CD14-positive monocyte (primary cell): ENCODE measurements at regions not wholly inside any gene's neighbourhood (a gene's known extent, or its start where the extent isn't known, plus 50 kb on each side); places are given as distances from the start of the nearest gene placed in this dataset.

Experiments used
- DNase-seq, 3 donors: peaks; one replicate each; pipeline ENCODE4 v3.0.0-alpha.2; 2011 to 2022
- H2AFZ ChIP-seq: 2 replicates; pipeline ENCODE4 v1.6.0; 2012; ENCODE audit warnings: mild to moderate bottlenecking, low read depth, low read length, inconsistent platforms; ENCODE audit not compliant: insufficient read depth, poor library complexity, severe bottlenecking
- H3K27ac ChIP-seq, 2 donors: 1 replicate in 1 of 2; 2 replicates in 1 of 2; pipeline ENCODE4 v1.5.1; 2012 to 2013; ENCODE audit warnings: low read length in 2 of 2, control low read depth in 1 of 2, inconsistent platforms in 1 of 2, low read depth in 1 of 2, mild to moderate bottlenecking in 1 of 2
- H3K27me3 ChIP-seq, 2 donors: one replicate each; pipeline versions ENCODE4 v1.6.0 to v1.6.1; 2011 to 2013; ENCODE audit warnings: low read length in 2 of 2; ENCODE audit not compliant: control insufficient read depth in 2 of 2, insufficient read depth in 2 of 2
- H3K36me3 ChIP-seq, 2 donors: replicated peaks in 1 of 2; 1 replicate in 1 of 2; 2 replicates in 1 of 2; pipeline versions ENCODE4 v1.5.1 to v1.6.1; 2012 to 2013; ENCODE audit warnings: low read length in 2 of 2, control low read depth in 1 of 2, inconsistent platforms in 1 of 2, mild to moderate bottlenecking in 1 of 2; ENCODE audit not compliant: insufficient read depth in 2 of 2, control insufficient read depth in 1 of 2
- H3K4me1 ChIP-seq, 2 donors: 1 replicate in 1 of 2; 2 replicates in 1 of 2; pipeline versions ENCODE4 v1.5.1 to v1.6.1; 2012 to 2013; ENCODE audit warnings: low read length in 2 of 2, control low read depth in 1 of 2, inconsistent platforms in 1 of 2, mild to moderate bottlenecking in 1 of 2, moderate library complexity in 1 of 2; ENCODE audit not compliant: insufficient read depth in 2 of 2, control insufficient read depth in 1 of 2
- H3K4me2 ChIP-seq: replicated peaks from 2 replicates; pipeline ENCODE3; 2012; ENCODE audit warnings: low read length, moderate library complexity, mild to moderate bottlenecking; ENCODE audit not compliant: poor library complexity, severe bottlenecking; ENCODE audit errors: extremely low read depth
- H3K4me3 ChIP-seq, 3 experiments: fragments of 200-600 bp in 1 of 3; sonication (generic) in 1 of 3; replicated peaks in 1 of 3; 1 replicate in 2 of 3; 2 replicates in 1 of 3; pipeline ENCODE4 v1.5.1; 2011 to 2013; ENCODE audit warnings: low read length in 3 of 3, mild to moderate bottlenecking in 3 of 3, control low read depth in 2 of 3, low read depth in 2 of 3, inconsistent platforms in 1 of 3, moderate library complexity in 1 of 3
- H3K79me2 ChIP-seq: 2 replicates; pipeline ENCODE4 v1.6.0; 2012; ENCODE audit warnings: mild to moderate bottlenecking, control low read depth, inconsistent platforms, low read length, moderate library complexity; ENCODE audit not compliant: insufficient read depth
- H3K9ac ChIP-seq: 2 replicates; pipeline ENCODE4 v1.6.0; 2017; ENCODE audit warnings: low read length, mild to moderate bottlenecking; ENCODE audit not compliant: insufficient read depth, poor library complexity, severe bottlenecking
- H3K9me3 ChIP-seq, 2 donors: replicated peaks in 1 of 2; 1 replicate in 1 of 2; 2 replicates in 1 of 2; pipeline versions ENCODE4 v1.5.1 to v1.6.1; 2012 to 2013; ENCODE audit warnings: low read length in 2 of 2, control low read depth in 1 of 2; ENCODE audit not compliant: control insufficient read depth in 1 of 2, insufficient read depth in 1 of 2
- H4K20me1 ChIP-seq: 2 replicates; pipeline ENCODE4 v1.6.0; 2012; ENCODE audit warnings: mild to moderate bottlenecking, low read length, control low read depth, moderate library complexity; ENCODE audit not compliant: insufficient read depth
- H3K27ac Mint-ChIP-seq, 7 donors: one replicate each; pipeline ENCODE4 v1.8.0; 2020; ENCODE audit warnings: mild to moderate bottlenecking in 7 of 7, mixed read lengths in 7 of 7, moderate library complexity in 6 of 7, inconsistent platforms in 2 of 7
- H3K27me3 Mint-ChIP-seq, 3 donors: one replicate each; pipeline ENCODE4 v1.8.0; 2021 to 2022; ENCODE audit warnings: low read depth in 3 of 3, mild to moderate bottlenecking in 3 of 3, mixed read lengths in 3 of 3, moderate library complexity in 3 of 3, inconsistent platforms in 1 of 3
- H3K36me3 Mint-ChIP-seq, 2 donors: one replicate each; pipeline ENCODE4 v1.8.0; 2020; ENCODE audit warnings: mixed read lengths in 2 of 2, inconsistent platforms in 1 of 2, mild to moderate bottlenecking in 1 of 2
- H3K4me1 Mint-ChIP-seq: one replicate; pipeline ENCODE4 v1.8.0; 2020; ENCODE audit warnings: mild to moderate bottlenecking, mixed read lengths
- H3K4me3 Mint-ChIP-seq, 2 donors: one replicate each; pipeline ENCODE4 v1.8.0; 2020; ENCODE audit warnings: mild to moderate bottlenecking in 2 of 2, mixed read lengths in 2 of 2, moderate library complexity in 1 of 2
- H3K9me3 Mint-ChIP-seq, 7 donors: one replicate each; pipeline ENCODE4 v1.8.0; 2020 to 2022; ENCODE audit warnings: mixed read lengths in 7 of 7, mild to moderate bottlenecking in 6 of 7, moderate library complexity in 6 of 7, inconsistent platforms in 2 of 7
- WGBS: methylation state at CpG from one replicate; pipeline ENCODE4 v1.1.5; 2013; ENCODE audit warnings: missing lambda C conversion rate; ENCODE audit not compliant: insufficient coverage; 5-methylcytosine and 5-hydroxymethylcytosine counted together
- intact Hi-C, 2 donors: fragments of 100-400 bp; cut with micrococcal nuclease; formaldehyde crosslinking; loops; one replicate each; pipeline versions ENCODE4 v1.15.0 to v1.15.1; 2023
- TF ChIP-seq, protein P1 (sequence below): fragments of 200-600 bp; IDR thresholded peaks from one replicate; pipeline ENCODE4 v1.8.0; 2022; ENCODE audit warnings: antibody characterized with exemption, mild to moderate bottlenecking

DNA sequence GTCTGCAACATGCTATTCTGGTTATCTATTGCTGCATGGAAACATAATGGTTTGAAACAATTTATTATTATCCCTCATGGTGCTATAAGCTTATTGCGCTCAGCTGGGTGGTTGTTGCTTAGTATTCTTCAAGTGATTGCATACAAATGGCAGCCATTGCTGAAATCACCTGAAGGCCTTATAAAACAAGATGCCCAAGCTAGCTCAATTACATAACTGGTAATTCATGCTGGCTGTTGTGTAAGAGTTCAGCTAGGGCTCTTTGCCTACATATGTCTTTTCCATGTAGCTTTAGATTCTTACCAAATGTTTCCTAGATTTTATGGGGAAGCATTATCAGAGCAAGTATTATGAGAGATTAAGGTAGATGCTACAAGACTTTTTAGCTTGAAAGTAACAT, 644.0 kb upstream of the CBLB start:
- Histone ChIP-seq H3K9ac (no peak overlapping the region), H3K27ac (no peak overlapping the region)
- H3K9me3 Mint-ChIP-seq: peaks cover 0 to 10% (median 0%) of the 10 kb centered on the region in 7 donors

DNA sequence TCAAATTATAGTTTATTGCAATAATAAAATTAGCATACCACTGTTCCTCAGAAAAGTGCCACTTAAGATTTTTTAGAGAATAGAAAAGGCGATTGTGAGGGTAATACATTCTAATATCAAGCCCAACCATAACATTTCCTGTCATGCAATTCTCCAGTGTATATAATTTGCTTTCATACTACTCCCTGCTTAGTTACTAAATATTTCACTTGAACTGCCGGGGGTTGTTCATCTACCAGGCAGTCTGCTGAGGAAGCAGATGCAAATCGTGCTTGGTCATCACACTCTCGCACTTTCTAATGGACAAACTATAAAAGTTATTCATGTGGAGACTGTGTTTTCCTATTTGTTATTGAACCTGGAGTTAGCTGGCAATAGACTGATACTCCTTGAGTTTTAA, 645.6 kb upstream of the CBLB start:
- no peaks in the 10 kb centered on the region for H3K27me3 ChIP-seq
- Mint-ChIP-seq H3K4me3 (no peak overlapping the region), H3K4me1 (peaks cover 3% of the 10 kb centered on the region), H3K27me3 (no peaks in the 10 kb centered on the region), H3K9me3 (peaks cover 0 to 7% (median 0%) of the 10 kb centered on the region in 7 donors), H3K27ac (no peak overlapping the region), H3K36me3 (no peaks in the 10 kb centered on the region)
- WGBS: no CpG with 5 or more reads among the region's 4 CpGs
- no peaks in the 10 kb centered on the region for H3K36me3 ChIP-seq
- H3K4me3 ChIP-seq: no peak overlapping the region
- no peaks in the 10 kb centered on the region for H3K4me1 ChIP-seq
- no peak overlapping the region for H3K9ac ChIP-seq
- no peak for DNase-seq
- H3K4me2 ChIP-seq: no peak overlapping the region
- no peaks in the 10 kb centered on the region for H4K20me1 ChIP-seq
- H2AFZ ChIP-seq: no peak overlapping the region
- no peak overlapping the region for H3K27ac ChIP-seq
- peaks cover 3 to 6% of the 10 kb centered on the region in 2 donors for H3K9me3 ChIP-seq
- TF ChIP-seq, protein P1, sequence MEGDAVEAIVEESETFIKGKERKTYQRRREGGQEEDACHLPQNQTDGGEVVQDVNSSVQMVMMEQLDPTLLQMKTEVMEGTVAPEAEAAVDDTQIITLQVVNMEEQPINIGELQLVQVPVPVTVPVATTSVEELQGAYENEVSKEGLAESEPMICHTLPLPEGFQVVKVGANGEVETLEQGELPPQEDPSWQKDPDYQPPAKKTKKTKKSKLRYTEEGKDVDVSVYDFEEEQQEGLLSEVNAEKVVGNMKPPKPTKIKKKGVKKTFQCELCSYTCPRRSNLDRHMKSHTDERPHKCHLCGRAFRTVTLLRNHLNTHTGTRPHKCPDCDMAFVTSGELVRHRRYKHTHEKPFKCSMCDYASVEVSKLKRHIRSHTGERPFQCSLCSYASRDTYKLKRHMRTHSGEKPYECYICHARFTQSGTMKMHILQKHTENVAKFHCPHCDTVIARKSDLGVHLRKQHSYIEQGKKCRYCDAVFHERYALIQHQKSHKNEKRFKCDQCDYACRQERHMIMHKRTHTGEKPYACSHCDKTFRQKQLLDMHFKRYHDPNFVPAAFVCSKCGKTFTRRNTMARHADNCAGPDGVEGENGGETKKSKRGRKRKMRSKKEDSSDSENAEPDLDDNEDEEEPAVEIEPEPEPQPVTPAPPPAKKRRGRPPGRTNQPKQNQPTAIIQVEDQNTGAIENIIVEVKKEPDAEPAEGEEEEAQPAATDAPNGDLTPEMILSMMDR: no peak
- intact Hi-C loops: no loop called here
- no peaks in the 10 kb centered on the region for H3K79me2 ChIP-seq

More for the DNA sequence above, 644.0 kb upstream of the CBLB start:
- WGBS: no CpG with 5 or more reads among the region's 1 CpG
- no peaks in the 10 kb centered on the region for H3K27me3 Mint-ChIP-seq
- peaks cover 3% of the 10 kb centered on the region for H3K4me1 Mint-ChIP-seq
- no peaks in the 10 kb centered on the region for H3K36me3 ChIP-seq
- no peak overlapping the region for H3K27ac Mint-ChIP-seq
- H3K4me3 ChIP-seq: no peak overlapping the region
- intact Hi-C loops: no loop called here
- no peaks in the 10 kb centered on the region for H3K27me3 ChIP-seq
- H3K9me3 ChIP-seq: peaks cover 3 to 6% of the 10 kb centered on the region in 2 donors
- no peaks in the 10 kb centered on the region for H4K20me1 ChIP-seq
- TF ChIP-seq, protein P1: no peak
- DNase-seq: no peak
- H3K4me3 Mint-ChIP-seq: no peak overlapping the region
- no peaks in the 10 kb centered on the region for H3K79me2 ChIP-seq
- H3K36me3 Mint-ChIP-seq: no peaks in the 10 kb centered on the region
- no peak overlapping the region for H2AFZ ChIP-seq
- no peaks in the 10 kb centered on the region for H3K4me1 ChIP-seq
- H3K4me2 ChIP-seq: no peak overlapping the region
